ENCODE measurements at regions not wholly inside any gene's neighbourhood (a gene's known extent, or its start where the extent isn't known, plus 50 kb on each side); places are given as distances from the start of the nearest gene placed in this dataset.

- no peak for TF ChIP-seq CTCF (IDR thresholded peaks at IDR 0.05)
- peak overlapping the region in 1 of 3 experiments; percentile 25 for H3K4me3 ChIP-seq (replicated peaks in 1 of 3; ENCODE audit: low read depth in 2 of 3, low read length in 3 of 3)
- peak overlapping the region; percentile 0 for H3K4me2 ChIP-seq (replicated peaks; ENCODE audit: extremely low read depth, low read length, poor library complexity, severe bottlenecking)
- H3K36me3 ChIP-seq (replicated peaks in 1 of 2; ENCODE audit: control insufficient read depth in 1 of 2, insufficient read depth in 2 of 2, low read length in 2 of 2): no peaks in the 10 kb centered on the region
- DNase-seq: no peak
- H3K4me1 ChIP-seq (ENCODE audit: control insufficient read depth in 1 of 2, insufficient read depth in 2 of 2, low read length in 2 of 2): no peaks in the 10 kb centered on the region
- H3K27me3 Mint-ChIP-seq (ENCODE audit: low read depth in 3 of 3): peaks cover 0 to 1% (median 0%) of the 10 kb centered on the region in 3 donors
- intact Hi-C loops (cut with micrococcal nuclease): no loop called here
- 67% methylated on average over 2 of the region's 3 CpGs for WGBS (ENCODE audit: insufficient coverage)
- peaks cover 5% of the 10 kb centered on the region for H3K4me1 Mint-ChIP-seq
- H3K36me3 Mint-ChIP-seq: no peaks in the 10 kb centered on the region
- H3K9me3 Mint-ChIP-seq: peaks cover 0 to 7% (median 2%) of the 10 kb centered on the region in 7 donors
- no peaks in the 10 kb centered on the region for H3K79me2 ChIP-seq (ENCODE audit: insufficient read depth, low read length)
- H3K27me3 ChIP-seq (ENCODE audit: control insufficient read depth in 2 of 2, insufficient read depth in 2 of 2, low read length in 2 of 2): no peaks in the 10 kb centered on the region
- no peak overlapping the region for H3K27ac ChIP-seq (ENCODE audit: low read depth in 1 of 2, low read length in 2 of 2)
- H3K4me3 Mint-ChIP-seq: peak overlapping the region; percentile 54 to 56
- H3K9ac ChIP-seq (ENCODE audit: insufficient read depth, low read length, poor library complexity, severe bottlenecking): no peak overlapping the region
- no peak overlapping the region for H2AFZ ChIP-seq (ENCODE audit: insufficient read depth, low read depth, low read length, poor library complexity, severe bottlenecking)
- H3K9me3 ChIP-seq (replicated peaks in 1 of 2; ENCODE audit: control insufficient read depth in 1 of 2, insufficient read depth in 1 of 2, low read length in 2 of 2): no peaks in the 10 kb centered on the region
- no peak overlapping the region for H3K27ac Mint-ChIP-seq
- no peaks in the 10 kb centered on the region for H4K20me1 ChIP-seq (ENCODE audit: insufficient read depth, low read length)
Observed at GRCh38 chr6:119856136-119856535, 506.6 kb upstream of the MAN1A1 start.

- Mint-ChIP-seq H3K4me3 (no peak overlapping the region), H3K27me3 (ENCODE audit: low read depth in 3 of 3) (no peaks in the 10 kb centered on the region), H3K9me3 (peaks cover 0 to 3% (median 0%) of the 10 kb centered on the region in 7 donors), H3K4me1 (no peaks in the 10 kb centered on the region), H3K27ac (no peak overlapping the region), H3K36me3 (no peaks in the 10 kb centered on the region)
- Histone ChIP-seq H4K20me1 (ENCODE audit: insufficient read depth, low read length) (no peaks in the 10 kb centered on the region), H3K4me2 (replicated peaks; ENCODE audit: extremely low read depth, low read length, poor library complexity, severe bottlenecking) (no peak overlapping the region), H3K9me3 (replicated peaks in 1 of 2; ENCODE audit: control insufficient read depth in 1 of 2, insufficient read depth in 1 of 2, low read length in 2 of 2) (no peaks in the 10 kb centered on the region), H3K36me3 (replicated peaks in 1 of 2; ENCODE audit: control insufficient read depth in 1 of 2, insufficient read depth in 2 of 2, low read length in 2 of 2) (no peaks in the 10 kb centered on the region), H3K79me2 (ENCODE audit: insufficient read depth, low read length) (no peaks in the 10 kb centered on the region), H3K27ac (ENCODE audit: low read depth in 1 of 2, low read length in 2 of 2) (no peak overlapping the region), H3K9ac (ENCODE audit: insufficient read depth, low read length, poor library complexity, severe bottlenecking) (no peak overlapping the region), H3K4me3 (replicated peaks in 1 of 3; ENCODE audit: low read depth in 2 of 3, low read length in 3 of 3) (no peak overlapping the region), H3K27me3 (ENCODE audit: control insufficient read depth in 2 of 2, insufficient read depth in 2 of 2, low read length in 2 of 2) (no peaks in the 10 kb centered on the region), H2AFZ (ENCODE audit: insufficient read depth, low read depth, low read length, poor library complexity, severe bottlenecking) (no peak overlapping the region), H3K4me1 (ENCODE audit: control insufficient read depth in 1 of 2, insufficient read depth in 2 of 2, low read length in 2 of 2) (no peaks in the 10 kb centered on the region)
- intact Hi-C loops (cut with micrococcal nuclease): no loop called here
- TF ChIP-seq CTCF (IDR thresholded peaks at IDR 0.05): no peak
- no peak for DNase-seq
- WGBS (ENCODE audit: insufficient coverage): 100% methylated on average over 1 of the region's 2 CpGs
Observed at GRCh38 chr6:119848696-119849095, 499.1 kb upstream of the MAN1A1 start.
